Frontal cortex (tissue), 3 donors: ENCODE measurements at regions not wholly inside any gene's neighbourhood (a gene's known extent, or its start where the extent isn't known, plus 50 kb on each side); places are given as distances from the start of the nearest gene placed in this dataset.
"Not testable (repeated sequence)": the region's sequence is repeated elsewhere in the genome, so short reads cannot be mapped to it uniquely, and the experiment has no call there.

Experiments
- DNase-seq, 2 donors: peaks; one replicate each; pipeline ENCODE4 v3.0.0; 2012; ENCODE audit warnings: low spot score in 2 of 2
- FAIRE-seq: peaks from 2 replicates; lab custom pipeline; 2012; peaks lifted over from hg19 to GRCh38; lab: Jason Lieb, UNC
- donor health status: control.
- donor health status: control.
- donor health status: control.

GRCh38 chr4:38453253-38453881 lies 210.6 kb upstream of the KLF3 start:
- no peak for FAIRE-seq
- DNase-seq = no peak

- FAIRE-seq = no peak
- DNase-seq = no peak
These were observed 209.7 kb upstream of the KLF3 start for GRCh38 chr4:38454284-38454683.

GRCh38 chr4:38455092-38455862 lies 208.7 kb upstream of the KLF3 start:
- FAIRE-seq = no peak
- DNase-seq = no peak

- FAIRE-seq (no peak), DNase-seq (no peak)
These were observed 207.9 kb upstream of the KLF3 start for GRCh38 chr4:38456096-38456495.

GRCh38 chr4:38461342-38461741 lies 202.7 kb upstream of the KLF3 start:
- no peak for DNase-seq
- FAIRE-seq = no peak

GRCh38 chr4:38462367-38463055 lies 201.5 kb upstream of the KLF3 start:
- FAIRE-seq (no peak), DNase-seq (no peak)

- DNase-seq = no peak
- no peak for FAIRE-seq
These were observed 200.6 kb upstream of the KLF3 start for GRCh38 chr4:38463268-38463958.

GRCh38 chr4:38464328-38464727 lies 199.7 kb upstream of the KLF3 start:
- no peak for FAIRE-seq
- no peak for DNase-seq

- no peak for DNase-seq
These were observed 197.6 kb upstream of the KLF3 start for GRCh38 chr4:38466401-38466800.

GRCh38 chr4:38467296-38467695 lies 196.7 kb upstream of the KLF3 start:
- no peak for DNase-seq
- no peak for FAIRE-seq

More at GRCh38 chr4:38466401-38466800, 197.6 kb upstream of the KLF3 start:
- no peak for FAIRE-seq

GRCh38 chr4:38468339-38468866 lies 195.6 kb upstream of the KLF3 start:
- FAIRE-seq (no peak), DNase-seq (no peak)

- FAIRE-seq (no peak), DNase-seq (no peak)
These were observed 194.6 kb upstream of the KLF3 start for GRCh38 chr4:38469410-38469809.

- FAIRE-seq (no peak), DNase-seq (no peak)
These were observed 193.2 kb upstream of the KLF3 start for GRCh38 chr4:38470735-38471262.

GRCh38 chr4:38482696-38483095 lies 181.3 kb upstream of the KLF3 start:
- DNase-seq = no peak
- FAIRE-seq = no peak

GRCh38 chr4:38483628-38484027 lies 180.4 kb upstream of the KLF3 start:
- DNase-seq, FAIRE-seq: not testable (repeated sequence)

- DNase-seq = no peak
- no peak for FAIRE-seq
These were observed 174.8 kb upstream of the KLF3 start for GRCh38 chr4:38489011-38489861.

GRCh38 chr4:38489924-38490639 lies 173.9 kb upstream of the KLF3 start:
- FAIRE-seq (no peak), DNase-seq (peak in 1 of 2 donors; percentile 7)

GRCh38 chr4:38490753-38491446 lies 173.1 kb upstream of the KLF3 start:
- FAIRE-seq (no peak), DNase-seq (no peak)
